ENCODE measurements at regions not wholly inside any gene's neighbourhood (a gene's known extent, or its start where the extent isn't known, plus 50 kb on each side); places are given as distances from the start of the nearest gene placed in this dataset.

GRCh38 chr14:56357428-56357827 is 222.2 kb upstream of the TMEM260 start:
- no peak for TF ChIP-seq CTCF (conservative IDR thresholded peaks at IDR 0.05; ENCODE audit: low read depth, low read length)
- no peak for TF ChIP-seq BHLHE40 (IDR thresholded peaks at IDR 0.05; ENCODE audit: low read depth, low read length)
- no peak for TF ChIP-seq POLR2A (IDR thresholded peaks at IDR 0.05; ENCODE audit: low read depth, low read length)
- no peak for TF ChIP-seq CHD1 (IDR thresholded peaks at IDR 0.05; ENCODE audit: low read depth, low read length)
- no peak for TF ChIP-seq MAZ (IDR thresholded peaks at IDR 0.05; ENCODE audit: borderline replicate concordance, low read depth, low read length)
- TF ChIP-seq FOS (IDR thresholded peaks at IDR 0.05; ENCODE audit: low read depth, low read length): no peak
